ENCODE measurements at regions not wholly inside any gene's neighbourhood (a gene's known extent, or its start where the extent isn't known, plus 50 kb on each side); places are given as distances from the start of the nearest gene placed in this dataset.

DNA sequence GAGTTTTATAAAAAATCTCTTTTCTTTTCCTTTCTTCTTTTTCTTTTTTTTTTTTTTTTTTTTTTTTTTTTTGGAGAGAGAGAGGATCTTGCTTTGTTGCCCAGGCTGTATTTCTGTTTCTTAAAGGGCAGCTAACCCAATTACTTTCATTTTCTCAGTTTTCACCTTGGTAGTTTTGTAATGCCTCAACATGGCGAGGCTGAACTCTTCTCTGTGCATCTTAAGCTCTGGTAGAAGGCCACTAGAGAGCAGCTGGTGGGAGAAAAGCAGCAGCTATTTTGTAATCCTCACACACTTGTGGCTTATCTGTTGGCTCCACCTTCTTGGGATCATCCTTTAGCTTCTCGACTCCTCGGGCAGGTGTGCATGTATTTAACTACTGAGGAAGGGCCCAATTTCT is 152.2 kb upstream of the MEIS2 start:
- Mint-ChIP-seq H3K4me3 (ENCODE audit: unreplicated experiment) (no peak overlapping the region), H3K4me1 (ENCODE audit: low read depth) (peaks cover 3% of the 10 kb centered on the region), H3K9me3 (ENCODE audit: low read depth) (no peaks in the 10 kb centered on the region), H3K27me3 (ENCODE audit: low read depth) (peaks cover 18% of the 10 kb centered on the region), H3K36me3 (ENCODE audit: low read depth) (no peaks in the 10 kb centered on the region), H3K27ac (ENCODE audit: unreplicated experiment) (no peak overlapping the region)
- no peak for TF ChIP-seq CTCF (IDR thresholded peaks at IDR 0.05)
- DNase-seq (ENCODE audit: low spot score), result no peak

DNA sequence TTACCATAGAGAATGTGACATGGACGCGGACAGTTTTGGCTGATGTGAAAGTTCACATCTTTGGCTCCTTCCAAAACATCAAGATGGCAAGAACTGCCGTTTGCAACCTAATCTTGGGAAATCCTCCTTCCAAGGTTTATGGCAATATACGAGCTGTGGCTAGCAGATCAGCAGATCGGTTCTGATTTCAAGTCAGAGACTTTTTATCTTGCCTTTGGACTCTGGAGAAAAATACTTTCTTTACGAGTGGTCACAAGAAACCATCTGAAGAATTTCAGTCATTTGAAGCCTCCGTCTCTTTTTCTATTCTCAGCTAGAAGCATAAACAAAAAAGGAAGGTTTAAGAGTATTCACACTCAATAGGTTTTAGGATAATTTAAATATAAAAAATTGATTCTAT is 153.5 kb upstream of the MEIS2 start:
- DNase-seq (ENCODE audit: low spot score), result no peak
- Mint-ChIP-seq H3K4me3 (ENCODE audit: unreplicated experiment) (no peak overlapping the region), H3K9me3 (ENCODE audit: low read depth) (no peaks in the 10 kb centered on the region), H3K27ac (ENCODE audit: unreplicated experiment) (peak overlapping the region; percentile 13), H3K27me3 (ENCODE audit: low read depth) (peaks cover 18% of the 10 kb centered on the region), H3K36me3 (ENCODE audit: low read depth) (no peaks in the 10 kb centered on the region), H3K4me1 (ENCODE audit: low read depth) (peaks cover 3% of the 10 kb centered on the region)
- no peak for TF ChIP-seq CTCF (IDR thresholded peaks at IDR 0.05)

DNA sequence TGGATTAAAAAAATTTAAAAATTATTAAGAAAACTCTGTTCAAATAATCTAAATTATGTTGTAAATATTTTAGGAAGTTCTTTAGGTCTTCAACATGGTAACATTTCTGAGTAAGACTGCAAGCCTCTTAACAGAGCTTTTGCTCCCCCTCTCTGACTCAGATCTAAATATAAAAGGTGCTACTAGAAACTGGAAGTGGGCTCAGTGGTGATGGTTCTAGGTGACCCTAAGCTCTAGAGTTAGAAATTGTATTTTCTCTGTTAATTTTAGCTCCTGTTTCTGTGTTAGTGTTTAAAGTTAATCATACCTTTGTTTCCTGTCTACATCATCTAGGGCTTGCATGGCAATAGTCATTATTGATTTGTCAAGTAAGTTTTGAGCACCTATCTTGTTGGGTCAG is 159.9 kb upstream of the MEIS2 start:
- Mint-ChIP-seq H3K27me3 (ENCODE audit: low read depth) (peaks cover 15% of the 10 kb centered on the region), H3K4me3 (ENCODE audit: unreplicated experiment) (no peak overlapping the region), H3K27ac (ENCODE audit: unreplicated experiment) (no peak overlapping the region), H3K36me3 (ENCODE audit: low read depth) (no peaks in the 10 kb centered on the region), H3K9me3 (ENCODE audit: low read depth) (no peaks in the 10 kb centered on the region), H3K4me1 (ENCODE audit: low read depth) (no peaks in the 10 kb centered on the region)
- no peak for TF ChIP-seq CTCF (IDR thresholded peaks at IDR 0.05)
- DNase-seq (ENCODE audit: low spot score), result no peak

DNA sequence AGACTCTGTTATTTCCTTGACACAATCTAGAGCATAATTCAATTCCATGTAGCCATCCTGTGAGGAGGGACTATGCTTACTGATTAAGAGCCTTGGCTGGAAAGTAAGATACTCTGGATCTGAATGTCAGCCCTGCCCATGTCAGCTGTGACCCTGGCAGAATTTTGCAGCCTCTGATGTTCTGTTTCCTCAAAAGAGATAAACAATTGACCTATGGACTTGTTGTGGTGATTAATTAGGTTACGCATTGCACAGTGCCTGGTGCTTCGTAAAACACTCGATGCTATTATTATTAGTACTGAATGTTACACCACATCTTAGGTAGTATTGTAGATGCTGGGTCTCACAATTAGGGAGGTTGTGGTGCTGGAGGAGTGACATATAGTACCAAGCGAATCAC is 161.3 kb upstream of the MEIS2 start:
- TF ChIP-seq CTCF (IDR thresholded peaks at IDR 0.05), result no peak
- Mint-ChIP-seq H3K27ac (ENCODE audit: unreplicated experiment) (no peak overlapping the region), H3K9me3 (ENCODE audit: low read depth) (no peaks in the 10 kb centered on the region)

GRCh38 chr15:37262922-37263608 is 162.7 kb upstream of the MEIS2 start:
- Mint-ChIP-seq H3K4me3 (ENCODE audit: unreplicated experiment) (no peak overlapping the region), H3K9me3 (ENCODE audit: low read depth) (no peaks in the 10 kb centered on the region), H3K36me3 (ENCODE audit: low read depth) (no peaks in the 10 kb centered on the region), H3K27me3 (ENCODE audit: low read depth) (peaks cover 11% of the 10 kb centered on the region), H3K27ac (ENCODE audit: unreplicated experiment) (no peak overlapping the region), H3K4me1 (ENCODE audit: low read depth) (no peaks in the 10 kb centered on the region)
- DNase-seq (ENCODE audit: low spot score), result no peak
- no peak for TF ChIP-seq CTCF (IDR thresholded peaks at IDR 0.05)

More for the DNA sequence above, 161.3 kb upstream of the MEIS2 start:
- H3K36me3 Mint-ChIP-seq (ENCODE audit: low read depth), result no peaks in the 10 kb centered on the region
- no peak overlapping the region for H3K4me3 Mint-ChIP-seq (ENCODE audit: unreplicated experiment)
- no peaks in the 10 kb centered on the region for H3K4me1 Mint-ChIP-seq (ENCODE audit: low read depth)
- H3K27me3 Mint-ChIP-seq (ENCODE audit: low read depth), result peaks cover 10% of the 10 kb centered on the region
- no peak for DNase-seq (ENCODE audit: low spot score)

All from chondrocyte (in vitro differentiated cells).